ENCODE measurements at regions not wholly inside any gene's neighbourhood (a gene's known extent, or its start where the extent isn't known, plus 50 kb on each side); places are given as distances from the start of the nearest gene placed in this dataset.

DNA sequence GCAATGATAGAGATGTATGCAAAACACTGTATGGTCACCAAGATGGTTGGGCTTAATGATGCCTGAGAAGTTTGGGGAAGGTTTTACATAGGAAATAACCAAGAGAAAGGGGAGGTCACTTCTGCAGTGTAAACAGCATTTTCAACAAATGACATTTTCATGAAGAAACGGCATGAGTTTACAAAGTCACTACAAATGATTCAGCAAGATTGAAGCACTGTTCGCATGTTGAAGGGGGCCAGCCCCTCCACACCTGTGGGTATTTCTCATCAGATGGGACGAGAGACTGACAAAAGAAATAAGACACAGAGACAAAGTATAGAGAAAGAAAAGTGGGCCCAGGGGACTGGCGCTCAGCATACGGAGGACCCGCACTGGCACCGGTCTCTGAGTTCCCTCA is 234.1 kb upstream of the POGK start:
- Mint-ChIP-seq H3K27me3 (ENCODE audit: low read depth) (peaks cover 10% of the 10 kb centered on the region), H3K4me3 (no peak overlapping the region), H3K9me3 (no peaks in the 10 kb centered on the region), H3K36me3 (no peaks in the 10 kb centered on the region), H3K4me1 (no peaks in the 10 kb centered on the region), H3K27ac (no peak overlapping the region)
- TF ChIP-seq, protein P1, sequence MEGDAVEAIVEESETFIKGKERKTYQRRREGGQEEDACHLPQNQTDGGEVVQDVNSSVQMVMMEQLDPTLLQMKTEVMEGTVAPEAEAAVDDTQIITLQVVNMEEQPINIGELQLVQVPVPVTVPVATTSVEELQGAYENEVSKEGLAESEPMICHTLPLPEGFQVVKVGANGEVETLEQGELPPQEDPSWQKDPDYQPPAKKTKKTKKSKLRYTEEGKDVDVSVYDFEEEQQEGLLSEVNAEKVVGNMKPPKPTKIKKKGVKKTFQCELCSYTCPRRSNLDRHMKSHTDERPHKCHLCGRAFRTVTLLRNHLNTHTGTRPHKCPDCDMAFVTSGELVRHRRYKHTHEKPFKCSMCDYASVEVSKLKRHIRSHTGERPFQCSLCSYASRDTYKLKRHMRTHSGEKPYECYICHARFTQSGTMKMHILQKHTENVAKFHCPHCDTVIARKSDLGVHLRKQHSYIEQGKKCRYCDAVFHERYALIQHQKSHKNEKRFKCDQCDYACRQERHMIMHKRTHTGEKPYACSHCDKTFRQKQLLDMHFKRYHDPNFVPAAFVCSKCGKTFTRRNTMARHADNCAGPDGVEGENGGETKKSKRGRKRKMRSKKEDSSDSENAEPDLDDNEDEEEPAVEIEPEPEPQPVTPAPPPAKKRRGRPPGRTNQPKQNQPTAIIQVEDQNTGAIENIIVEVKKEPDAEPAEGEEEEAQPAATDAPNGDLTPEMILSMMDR (IDR thresholded peaks at IDR 0.05; ENCODE audit: unreplicated experiment): no peak
- no peak for DNase-seq (ENCODE audit: low spot score in 2 of 2, unreplicated experiment in 2 of 2)

DNA sequence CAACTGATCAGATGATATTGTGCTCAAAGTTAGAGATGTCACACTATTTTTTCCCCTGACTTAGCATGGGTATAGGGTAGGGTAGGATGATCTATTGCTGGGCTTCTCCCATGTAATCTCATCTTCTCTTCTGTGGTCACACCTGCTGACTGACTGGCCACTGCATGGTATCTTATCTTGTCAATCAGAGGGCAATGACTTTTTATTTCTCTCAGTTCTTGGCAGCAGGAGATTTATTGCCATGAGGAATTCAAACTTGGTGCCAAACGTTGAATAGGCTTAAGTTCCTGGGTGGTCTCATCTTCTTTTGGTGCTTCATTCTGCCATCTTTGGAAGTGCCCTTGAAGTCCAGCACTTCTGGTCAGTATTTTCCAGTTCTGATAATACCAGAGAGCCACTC is 226.4 kb upstream of the POGK start:
- TF ChIP-seq, protein P1 (IDR thresholded peaks at IDR 0.05; ENCODE audit: unreplicated experiment): no peak
- H3K27ac Mint-ChIP-seq: no peak overlapping the region
- H3K27me3 Mint-ChIP-seq (ENCODE audit: low read depth): peaks cover 9% of the 10 kb centered on the region
- no peaks in the 10 kb centered on the region for H3K9me3 Mint-ChIP-seq
- H3K4me3 Mint-ChIP-seq: no peak overlapping the region
- no peaks in the 10 kb centered on the region for H3K4me1 Mint-ChIP-seq
- DNase-seq (ENCODE audit: low spot score in 2 of 2, unreplicated experiment in 2 of 2): no peak
- no peaks in the 10 kb centered on the region for H3K36me3 Mint-ChIP-seq

DNA sequence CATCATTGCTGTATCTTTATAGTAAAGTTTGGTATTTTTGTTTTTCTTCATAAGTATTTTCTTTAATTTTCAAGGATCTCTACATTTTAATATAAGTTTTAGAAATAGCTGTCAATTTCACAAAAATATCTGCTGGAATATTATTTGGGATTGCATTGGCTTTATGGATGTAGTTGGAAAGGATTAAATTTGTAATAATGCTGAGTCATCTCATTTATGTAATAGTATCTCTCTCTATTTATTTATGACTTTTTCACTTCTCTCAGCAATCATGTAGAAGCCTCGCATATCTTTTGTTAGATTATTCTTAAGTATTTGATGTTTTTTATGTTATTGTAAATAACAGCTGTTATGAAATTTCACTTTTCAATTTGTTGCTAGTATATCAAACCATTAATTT is 223.1 kb upstream of the POGK start:
- Mint-ChIP-seq H3K27ac (no peak overlapping the region), H3K4me3 (no peak overlapping the region), H3K27me3 (ENCODE audit: low read depth) (peaks cover 16% of the 10 kb centered on the region), H3K4me1 (no peaks in the 10 kb centered on the region), H3K9me3 (no peaks in the 10 kb centered on the region), H3K36me3 (no peaks in the 10 kb centered on the region)
- DNase-seq (ENCODE audit: low spot score in 2 of 2, unreplicated experiment in 2 of 2): no peak
- TF ChIP-seq, protein P1 (IDR thresholded peaks at IDR 0.05; ENCODE audit: unreplicated experiment): no peak

DNA sequence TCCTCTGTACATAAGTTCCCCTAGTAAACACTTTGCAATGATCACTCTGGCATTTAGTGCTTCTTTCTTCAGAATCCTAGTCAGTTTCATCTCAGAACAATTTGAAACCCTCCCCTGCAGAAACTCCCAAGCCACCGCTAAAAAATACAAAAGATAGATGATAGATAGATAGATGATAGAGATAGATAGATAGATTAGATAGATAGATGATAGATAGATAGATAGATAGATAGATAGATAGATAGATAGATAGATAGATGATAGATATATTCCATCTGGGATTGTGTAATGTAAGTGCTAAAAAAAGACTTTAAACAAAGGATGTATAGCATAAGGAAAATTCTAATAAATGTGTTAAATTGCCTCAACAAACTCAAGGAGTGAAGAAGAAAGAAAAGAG is 212.6 kb upstream of the POGK start:
- peaks cover 14% of the 10 kb centered on the region for H3K27me3 Mint-ChIP-seq (ENCODE audit: low read depth)

DNA sequence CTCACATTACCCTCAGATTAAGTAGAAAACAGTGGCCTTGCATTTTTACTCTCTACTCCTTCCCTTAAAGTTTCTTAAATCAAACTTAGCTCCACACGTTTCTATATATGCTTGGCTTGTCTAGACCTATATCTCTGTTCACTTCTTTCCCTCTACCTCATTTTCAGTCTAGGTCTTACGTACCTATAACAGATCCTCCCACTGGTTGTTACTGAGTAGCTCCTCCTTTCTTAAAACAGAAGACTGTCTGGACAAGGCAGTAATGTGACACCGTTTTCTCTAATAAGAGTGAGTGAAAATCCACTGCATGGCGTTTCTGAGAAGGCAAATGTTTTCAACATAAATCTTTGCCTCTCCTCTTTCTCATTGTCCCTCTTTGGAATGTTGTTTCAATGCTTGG is 211.7 kb upstream of the POGK start:
- Mint-ChIP-seq H3K36me3 (no peaks in the 10 kb centered on the region), H3K27ac (no peak overlapping the region), H3K27me3 (ENCODE audit: low read depth) (peaks cover 13% of the 10 kb centered on the region), H3K9me3 (no peaks in the 10 kb centered on the region), H3K4me1 (no peaks in the 10 kb centered on the region), H3K4me3 (no peak overlapping the region)
- TF ChIP-seq, protein P1 (IDR thresholded peaks at IDR 0.05; ENCODE audit: unreplicated experiment): no peak
- DNase-seq (ENCODE audit: low spot score in 2 of 2, unreplicated experiment in 2 of 2): no peak

More for the DNA sequence above, 212.6 kb upstream of the POGK start:
- H3K27ac Mint-ChIP-seq: no peak overlapping the region
- no peaks in the 10 kb centered on the region for H3K4me1 Mint-ChIP-seq
- TF ChIP-seq, protein P1 (IDR thresholded peaks at IDR 0.05; ENCODE audit: unreplicated experiment): no peak
- H3K36me3 Mint-ChIP-seq: no peaks in the 10 kb centered on the region
- no peak for DNase-seq (ENCODE audit: low spot score in 2 of 2, unreplicated experiment in 2 of 2)
- no peak overlapping the region for H3K4me3 Mint-ChIP-seq
- no peaks in the 10 kb centered on the region for H3K9me3 Mint-ChIP-seq

DNA sequence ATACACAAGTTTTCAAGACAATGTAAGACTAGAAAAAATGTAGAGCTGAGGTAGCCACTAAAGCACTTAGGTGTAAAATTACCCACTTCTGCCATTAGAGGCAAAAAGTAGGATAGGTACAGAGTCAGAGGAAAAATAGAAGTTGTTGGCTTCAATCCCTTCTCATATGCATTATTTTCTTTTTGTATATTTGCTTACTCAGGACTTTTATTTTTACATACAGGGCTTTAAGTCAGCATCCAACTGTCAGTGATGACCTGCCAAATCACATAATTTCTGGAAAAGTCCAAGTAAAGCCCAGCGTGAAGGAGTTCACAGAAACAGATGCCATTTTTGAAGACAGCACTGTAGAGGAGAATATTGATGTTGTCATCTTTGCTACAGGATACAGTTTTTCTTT is 211.0 kb upstream of the POGK start:
- TF ChIP-seq, protein P1 (IDR thresholded peaks at IDR 0.05; ENCODE audit: unreplicated experiment): no peak
- no peak overlapping the region for H3K27ac Mint-ChIP-seq
- H3K36me3 Mint-ChIP-seq: no peaks in the 10 kb centered on the region
- no peaks in the 10 kb centered on the region for H3K9me3 Mint-ChIP-seq
- H3K4me3 Mint-ChIP-seq: no peak overlapping the region
- H3K4me1 Mint-ChIP-seq: no peaks in the 10 kb centered on the region
- no peak for DNase-seq (ENCODE audit: low spot score in 2 of 2, unreplicated experiment in 2 of 2)
- H3K27me3 Mint-ChIP-seq (ENCODE audit: low read depth): peaks cover 12% of the 10 kb centered on the region
